ENCODE measurements at regions not wholly inside any gene's neighbourhood (a gene's known extent, or its start where the extent isn't known, plus 50 kb on each side); places are given as distances from the start of the nearest gene placed in this dataset.
A peak's percentile ranks its signal among the peaks of the same experiment; 100 is the strongest.

DNA sequence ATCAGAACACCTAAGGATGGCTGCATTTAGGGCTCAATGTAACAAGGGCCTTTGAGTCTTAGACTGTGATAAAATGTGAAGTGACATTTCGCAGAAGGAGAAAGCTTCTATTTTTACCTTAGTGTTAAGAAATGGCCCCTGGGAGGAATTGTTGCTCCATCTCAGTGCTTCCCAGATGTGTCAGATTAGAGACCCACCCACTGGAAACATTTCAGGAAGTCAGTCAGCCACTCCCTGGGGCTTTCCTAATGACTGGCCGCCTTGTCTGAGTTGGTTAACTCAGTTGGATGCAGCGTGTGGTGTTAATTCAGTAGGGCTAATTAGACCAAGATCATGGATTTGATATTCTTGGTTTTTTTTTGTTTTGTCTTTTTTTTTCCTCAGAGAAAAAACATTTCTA is 355.9 kb downstream of the PIK3C3 start:
- H3K4me2 ChIP-seq (ENCODE audit: extremely low read depth, insufficient read depth, low read length) = no peak overlapping the region

DNA sequence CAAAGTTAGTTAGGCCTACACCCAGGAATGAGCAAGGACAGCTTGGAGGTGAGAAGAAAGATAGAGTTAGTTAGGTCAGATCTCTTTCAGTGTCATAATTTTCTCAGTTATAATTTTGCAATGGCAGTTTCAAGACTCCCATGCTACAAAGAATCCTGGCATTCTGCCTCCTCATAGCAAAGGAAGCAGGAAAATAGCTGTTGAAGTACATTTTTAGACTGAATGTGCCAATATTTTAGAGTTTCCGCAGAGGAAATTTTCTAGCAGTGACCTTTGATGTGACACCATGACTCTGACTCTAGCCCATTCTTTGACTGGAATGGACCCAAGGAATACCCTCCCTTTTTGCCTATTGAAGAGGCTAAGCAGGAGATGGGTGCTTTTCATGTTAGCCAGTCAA is 371.7 kb downstream of the PIK3C3 start:
- no peak overlapping the region for H2AFZ ChIP-seq (ENCODE audit: low read length)
- H3K79me2 ChIP-seq (ENCODE audit: control insufficient read depth, insufficient read depth, low read length) = no peaks in the 10 kb centered on the region
- no peaks in the 10 kb centered on the region for H3K9me3 ChIP-seq (ENCODE audit: control insufficient read depth, insufficient read depth, low read depth, low read length)
- no peaks in the 10 kb centered on the region for H3K27me3 ChIP-seq (ENCODE audit: control insufficient read depth, insufficient read depth, low read length)
- H3K4me2 ChIP-seq (ENCODE audit: extremely low read depth, insufficient read depth, low read length) = no peak overlapping the region
- DNase-seq (ENCODE audit: low read depth in 2 of 2) = no peak
- H3K36me3 ChIP-seq (ENCODE audit: control insufficient read depth, insufficient read depth, low read length) = no peaks in the 10 kb centered on the region
- no peaks in the 10 kb centered on the region for H3K4me1 ChIP-seq (ENCODE audit: control insufficient read depth, extremely low read depth, insufficient read depth, low read length)
- no peak overlapping the region for H3K9ac ChIP-seq (ENCODE audit: insufficient read depth, low read length)
- no peak overlapping the region for H3K27ac ChIP-seq (ENCODE audit: insufficient read depth, low read length)
- H3K4me3 ChIP-seq (replicated peaks in 1 of 4; ENCODE audit: control extremely low read depth in 1 of 4, insufficient read depth in 1 of 4, low read depth in 3 of 4, low read length in 4 of 4) = no peak overlapping the region
- no peaks in the 10 kb centered on the region for H4K20me1 ChIP-seq (ENCODE audit: control insufficient read depth, extremely low read depth, insufficient read depth, low read length)
- TF ChIP-seq, protein P1, sequence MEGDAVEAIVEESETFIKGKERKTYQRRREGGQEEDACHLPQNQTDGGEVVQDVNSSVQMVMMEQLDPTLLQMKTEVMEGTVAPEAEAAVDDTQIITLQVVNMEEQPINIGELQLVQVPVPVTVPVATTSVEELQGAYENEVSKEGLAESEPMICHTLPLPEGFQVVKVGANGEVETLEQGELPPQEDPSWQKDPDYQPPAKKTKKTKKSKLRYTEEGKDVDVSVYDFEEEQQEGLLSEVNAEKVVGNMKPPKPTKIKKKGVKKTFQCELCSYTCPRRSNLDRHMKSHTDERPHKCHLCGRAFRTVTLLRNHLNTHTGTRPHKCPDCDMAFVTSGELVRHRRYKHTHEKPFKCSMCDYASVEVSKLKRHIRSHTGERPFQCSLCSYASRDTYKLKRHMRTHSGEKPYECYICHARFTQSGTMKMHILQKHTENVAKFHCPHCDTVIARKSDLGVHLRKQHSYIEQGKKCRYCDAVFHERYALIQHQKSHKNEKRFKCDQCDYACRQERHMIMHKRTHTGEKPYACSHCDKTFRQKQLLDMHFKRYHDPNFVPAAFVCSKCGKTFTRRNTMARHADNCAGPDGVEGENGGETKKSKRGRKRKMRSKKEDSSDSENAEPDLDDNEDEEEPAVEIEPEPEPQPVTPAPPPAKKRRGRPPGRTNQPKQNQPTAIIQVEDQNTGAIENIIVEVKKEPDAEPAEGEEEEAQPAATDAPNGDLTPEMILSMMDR (conservative IDR thresholded peaks at IDR 0.05 in 1 of 2, IDR thresholded peaks at IDR 0.05 in 1 of 2; ENCODE audit: low read depth in 1 of 2, low read length in 2 of 2) = no peak

More for the DNA sequence above, 355.9 kb downstream of the PIK3C3 start:
- no peak overlapping the region for H2AFZ ChIP-seq (ENCODE audit: low read length)
- H3K9me3 ChIP-seq (ENCODE audit: control insufficient read depth, insufficient read depth, low read depth, low read length) = no peaks in the 10 kb centered on the region
- no peaks in the 10 kb centered on the region for H3K4me1 ChIP-seq (ENCODE audit: control insufficient read depth, extremely low read depth, insufficient read depth, low read length)
- no peaks in the 10 kb centered on the region for H4K20me1 ChIP-seq (ENCODE audit: control insufficient read depth, extremely low read depth, insufficient read depth, low read length)
- no peak overlapping the region for H3K27ac ChIP-seq (ENCODE audit: insufficient read depth, low read length)
- no peaks in the 10 kb centered on the region for H3K79me2 ChIP-seq (ENCODE audit: control insufficient read depth, insufficient read depth, low read length)
- no peak overlapping the region for H3K4me3 ChIP-seq (replicated peaks in 1 of 4; ENCODE audit: control extremely low read depth in 1 of 4, insufficient read depth in 1 of 4, low read depth in 3 of 4, low read length in 4 of 4)
- H3K9ac ChIP-seq (ENCODE audit: insufficient read depth, low read length) = no peak overlapping the region
- peak in 1 of 2 donors; percentile 33 for DNase-seq (ENCODE audit: low read depth in 2 of 2)
- H3K27me3 ChIP-seq (ENCODE audit: control insufficient read depth, insufficient read depth, low read length) = no peaks in the 10 kb centered on the region
- no peak for TF ChIP-seq EZH2 (IDR thresholded peaks at IDR 0.05; ENCODE audit: low read length, missing control alignments)
- TF ChIP-seq, protein P1 (conservative IDR thresholded peaks at IDR 0.05 in 1 of 2, IDR thresholded peaks at IDR 0.05 in 1 of 2; ENCODE audit: low read depth in 1 of 2, low read length in 2 of 2) = no peak
- H3K36me3 ChIP-seq (ENCODE audit: control insufficient read depth, insufficient read depth, low read length) = no peaks in the 10 kb centered on the region

DNA sequence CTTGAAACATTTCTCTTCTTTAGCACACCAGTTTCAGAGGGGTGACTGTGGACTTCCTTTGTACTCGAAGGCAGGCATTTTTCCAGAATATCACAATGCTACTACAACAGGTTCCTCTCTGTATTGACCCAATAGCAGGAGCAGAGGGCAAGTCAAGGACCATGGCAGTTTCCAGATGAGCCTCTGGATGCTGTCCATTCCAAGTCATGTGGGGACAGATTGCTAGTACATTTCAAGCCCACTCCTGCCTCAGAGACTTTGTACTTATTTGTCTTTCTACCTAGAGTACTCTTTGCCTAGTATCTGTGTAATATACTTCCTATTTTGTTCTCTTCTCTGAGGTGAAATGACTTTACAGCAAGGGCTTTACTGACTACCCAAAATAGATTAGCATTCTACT is 373.9 kb downstream of the PIK3C3 start:
- no peak for DNase-seq (ENCODE audit: low read depth in 2 of 2)
- H3K79me2 ChIP-seq (ENCODE audit: control insufficient read depth, insufficient read depth, low read length) = no peaks in the 10 kb centered on the region
- H3K4me3 ChIP-seq (replicated peaks in 1 of 4; ENCODE audit: control extremely low read depth in 1 of 4, insufficient read depth in 1 of 4, low read depth in 3 of 4, low read length in 4 of 4) = no peak overlapping the region
- no peaks in the 10 kb centered on the region for H4K20me1 ChIP-seq (ENCODE audit: control insufficient read depth, extremely low read depth, insufficient read depth, low read length)
- no peaks in the 10 kb centered on the region for H3K27me3 ChIP-seq (ENCODE audit: control insufficient read depth, insufficient read depth, low read length)
- TF ChIP-seq EZH2 (IDR thresholded peaks at IDR 0.05; ENCODE audit: low read length, missing control alignments) = no peak
- TF ChIP-seq, protein P1 (conservative IDR thresholded peaks at IDR 0.05 in 1 of 2, IDR thresholded peaks at IDR 0.05 in 1 of 2; ENCODE audit: low read depth in 1 of 2, low read length in 2 of 2) = no peak
- H3K36me3 ChIP-seq (ENCODE audit: control insufficient read depth, insufficient read depth, low read length) = no peaks in the 10 kb centered on the region
- H3K9me3 ChIP-seq (ENCODE audit: control insufficient read depth, insufficient read depth, low read depth, low read length) = no peaks in the 10 kb centered on the region
- no peak overlapping the region for H3K9ac ChIP-seq (ENCODE audit: insufficient read depth, low read length)
- no peak overlapping the region for H3K4me2 ChIP-seq (ENCODE audit: extremely low read depth, insufficient read depth, low read length)
- no peaks in the 10 kb centered on the region for H3K4me1 ChIP-seq (ENCODE audit: control insufficient read depth, extremely low read depth, insufficient read depth, low read length)
- H3K27ac ChIP-seq (ENCODE audit: insufficient read depth, low read length) = no peak overlapping the region
- no peak overlapping the region for H2AFZ ChIP-seq (ENCODE audit: low read length)

Measured in fibroblast of lung (primary cell).